B cell (primary cell): ENCODE measurements at regions not wholly inside any gene's neighbourhood (a gene's known extent, or its start where the extent isn't known, plus 50 kb on each side); places are given as distances from the start of the nearest gene placed in this dataset.
"Not testable (repeated sequence)": the region's sequence is repeated elsewhere in the genome, so short reads cannot be mapped to it uniquely, and the experiment has no call there.

Experiments used
- ATAC-seq: fragments of 200-7000 bp; cut with Tn5 transposase; one replicate; pipeline ENCODE4 v1.10.0; 2021; ENCODE audit warnings: low read depth, mild to moderate bottlenecking, moderate number of reproducible peaks, moderate library complexity
- CTCF ChIA-PET: fragments of 350-600 bp; sonication (Branson Sonifier 250); formaldehyde crosslinking; loops from one replicate; lab custom pipeline; 2021; ENCODE audit warnings: antibody characterized with exemption, inconsistent platforms; lab: Charles Lee
- POLR2A ChIA-PET: fragments of 350-600 bp; sonication (Branson Sonifier 250); formaldehyde crosslinking; loops from one replicate; lab custom pipeline; 2021; ENCODE audit warnings: antibody characterized with exemption; lab: Charles Lee
- DNase-seq: peaks from one replicate; pipeline ENCODE4 v3.0.0; 2013
- H2AFZ ChIP-seq: 2 replicates; pipeline ENCODE4 v1.6.1; 2012; ENCODE audit warnings: mild to moderate bottlenecking, low read depth, low read length; ENCODE audit not compliant: insufficient read depth, poor library complexity, severe bottlenecking
- H3K27ac ChIP-seq, 2 donors: 1 replicate in 1 of 2; 2 replicates in 1 of 2; pipeline ENCODE4 v1.5.1; 2012 to 2013; ENCODE audit warnings: low read length in 2 of 2, mild to moderate bottlenecking in 2 of 2, moderate library complexity in 1 of 2
- H3K27me3 ChIP-seq, 4 experiments: fragments of 200-600 bp in 1 of 4; sonication (generic) in 1 of 4; replicated peaks in 1 of 4; 1 replicate in 2 of 4; 2 replicates in 2 of 4; pipeline versions ENCODE4 v1.6.1 to v1.7.0; 2013 to 2016; ENCODE audit warnings: low read length in 3 of 4, mild to moderate bottlenecking in 2 of 4, mixed read lengths in 1 of 4, moderate library complexity in 1 of 4; ENCODE audit not compliant: insufficient read depth in 4 of 4, control insufficient read depth in 3 of 4; ENCODE audit errors: control extremely low read depth in 1 of 4
- H3K36me3 ChIP-seq, 2 experiments: replicated peaks in 1 of 2; 1 replicate in 1 of 2; 2 replicates in 1 of 2; pipeline versions ENCODE4 v1.6.1 to v1.7.1; 2013; ENCODE audit warnings: low read length in 1 of 2; ENCODE audit not compliant: insufficient read depth in 2 of 2, control insufficient read depth in 1 of 2; ENCODE audit errors: control extremely low read depth in 1 of 2, extremely low read depth in 1 of 2
- H3K4me1 ChIP-seq, 2 donors: fragments of 200-600 bp in 1 of 2; sonication (generic) in 1 of 2; 1 replicate in 1 of 2; 2 replicates in 1 of 2; pipeline versions ENCODE4 v1.5.1 to v1.6.1; 2013 to 2017; ENCODE audit warnings: low read length in 2 of 2; ENCODE audit not compliant: control insufficient read depth in 2 of 2, insufficient read depth in 2 of 2
- H3K4me2 ChIP-seq: replicated peaks from 2 replicates; pipeline ENCODE3; 2012; ENCODE audit warnings: mild to moderate bottlenecking, low read depth, low read length; ENCODE audit not compliant: poor library complexity, severe bottlenecking
- H3K4me3 ChIP-seq, 5 experiments: fragments of 200-600 bp in 1 of 5; sonication (generic) in 1 of 5; 1 replicate in 3 of 5; 2 replicates in 2 of 5; pipeline versions ENCODE4 v1.5.1 to v1.7.0; 2011 to 2016; ENCODE audit warnings: low read length in 4 of 5, mild to moderate bottlenecking in 4 of 5, low read depth in 2 of 5, control low read depth in 1 of 5, moderate library complexity in 1 of 5; ENCODE audit not compliant: insufficient read depth in 1 of 5; ENCODE audit errors: control extremely low read depth in 1 of 5, extremely low read depth in 1 of 5
- H3K79me2 ChIP-seq: fragments of 200-600 bp; sonication (generic); one replicate; pipeline ENCODE4 v1.6.0; 2016; ENCODE audit warnings: low read length; ENCODE audit not compliant: control insufficient read depth, insufficient read depth
- H3K9ac ChIP-seq: fragments of 200-600 bp; sonication (generic); 2 replicates; pipeline ENCODE4 v1.6.1; 2017; ENCODE audit warnings: mild to moderate bottlenecking, low read length, moderate library complexity
- H3K9me3 ChIP-seq, 3 donors: one replicate each; pipeline versions ENCODE4 v1.6.1 to v1.7.1; 2013; ENCODE audit warnings: low read length in 2 of 3; ENCODE audit not compliant: control insufficient read depth in 2 of 3, insufficient read depth in 1 of 3; ENCODE audit errors: control extremely low read depth in 1 of 3
- H4K20me1 ChIP-seq: 2 replicates; pipeline ENCODE4 v1.6.0; 2012; ENCODE audit warnings: mild to moderate bottlenecking, low read length; ENCODE audit not compliant: insufficient read depth, control insufficient read depth, poor library complexity, severe bottlenecking
- H3K27ac Mint-ChIP-seq: one replicate; pipeline ENCODE4 v1.8.0; 2021; ENCODE audit warnings: mixed read lengths
- H3K27me3 Mint-ChIP-seq: one replicate; pipeline ENCODE4 v1.8.0; 2021; ENCODE audit warnings: mixed read lengths
- H3K4me1 Mint-ChIP-seq: one replicate; pipeline ENCODE4 v1.8.0; 2021; ENCODE audit warnings: mixed read lengths
- H3K4me3 Mint-ChIP-seq: one replicate; pipeline ENCODE4 v1.8.0; 2021; ENCODE audit warnings: mixed read lengths
- H3K9me3 Mint-ChIP-seq: one replicate; pipeline ENCODE4 v1.8.0; 2022; ENCODE audit warnings: mixed read lengths; ENCODE audit not compliant: insufficient read depth
- CTCF ChIP-seq: fragments of 200-600 bp; IDR thresholded peaks from one replicate; pipeline ENCODE4 v1.8.0; 2022; ENCODE audit warnings: antibody characterized with exemption, mild to moderate bottlenecking
- EZH2 ChIP-seq: IDR thresholded peaks from 2 replicates; pipeline ENCODE4 v1.6.1; 2012; ENCODE audit warnings: borderline replicate concordance, low read depth, mild to moderate bottlenecking, moderate library complexity, low read length; ENCODE audit not compliant: insufficient read depth, poor library complexity, severe bottlenecking
- WGBS: methylation state at CpG from one replicate; pipeline ENCODE4 v1.1.5; 2013; ENCODE audit warnings: missing lambda C conversion rate; ENCODE audit not compliant: insufficient coverage; 5-methylcytosine and 5-hydroxymethylcytosine counted together
- intact Hi-C: fragments of 100-400 bp; cut with micrococcal nuclease; formaldehyde crosslinking; loops from one replicate; pipeline ENCODE4 v1.10.0; 2022

DNA sequence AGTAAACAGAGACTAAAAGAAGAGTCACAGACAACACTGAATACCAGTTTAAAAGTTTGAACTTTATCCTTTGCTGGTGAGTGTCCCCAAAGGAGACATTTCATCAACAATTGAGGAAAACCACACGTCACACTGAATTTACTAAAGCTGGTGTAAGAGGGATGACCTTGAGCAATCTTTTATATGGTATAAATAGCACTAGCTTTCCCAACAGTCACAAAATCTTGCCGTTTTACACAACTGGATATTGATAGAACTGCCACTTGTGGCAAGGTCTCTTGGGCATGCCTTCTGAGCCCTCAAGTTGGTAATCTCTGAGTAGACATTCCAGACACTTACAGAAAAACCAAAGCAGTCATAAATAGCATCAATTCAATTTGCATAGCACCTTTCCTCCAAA lies 311.5 kb upstream of the TARS1 start:
- H3K4me3 Mint-ChIP-seq = no peak overlapping the region
- H3K27me3 Mint-ChIP-seq = no peaks in the 10 kb centered on the region
- Histone ChIP-seq H3K4me2 (no peak overlapping the region), H3K4me1 (no peaks in the 10 kb centered on the region), H2AFZ (no peak overlapping the region), H3K27me3 (no peaks in the 10 kb centered on the region), H3K36me3 (no peaks in the 10 kb centered on the region), H3K9ac (no peak overlapping the region), H3K27ac (no peak overlapping the region), H3K4me3 (no peak overlapping the region), H3K9me3 (peaks cover 0 to 12% (median 0%) of the 10 kb centered on the region in 3 donors), H4K20me1 (no peaks in the 10 kb centered on the region), H3K79me2 (no peaks in the 10 kb centered on the region)
- H3K9me3 Mint-ChIP-seq = peaks cover 13% of the 10 kb centered on the region
- H3K4me1 Mint-ChIP-seq = no peaks in the 10 kb centered on the region
- no peak overlapping the region for H3K27ac Mint-ChIP-seq
- ATAC-seq (no peak), DNase-seq (no peak)
- POLR2A ChIA-PET = no interaction called here
- CTCF ChIA-PET = no interaction called here
- TF ChIP-seq EZH2 (no peak), CTCF (no peak)
- intact Hi-C loops = no loop called here
- WGBS = 50% methylated on average over 1 of the region's 2 CpGs

GRCh38 chr5:33136785-33137184 lies 304.0 kb upstream of the TARS1 start:
- ChIA-PET POLR2A (no interaction called here), CTCF (no interaction called here)
- Histone ChIP-seq H2AFZ (no peak overlapping the region), H4K20me1 (no peaks in the 10 kb centered on the region), H3K27me3 (no peaks in the 10 kb centered on the region), H3K4me2 (no peak overlapping the region), H3K27ac (no peak overlapping the region), H3K36me3 (no peaks in the 10 kb centered on the region), H3K9me3 (peaks cover 0 to 18% (median 17%) of the 10 kb centered on the region in 3 donors), H3K4me1 (no peaks in the 10 kb centered on the region), H3K9ac (no peak overlapping the region), H3K79me2 (no peaks in the 10 kb centered on the region), H3K4me3 (no peak overlapping the region)
- peaks cover 6% of the 10 kb centered on the region for H3K9me3 Mint-ChIP-seq
- no peak for ATAC-seq
- intact Hi-C loops = no loop called here
- no peak for DNase-seq
- WGBS = no CpG with 5 or more reads among the region's 1 CpG
- TF ChIP-seq CTCF (no peak), EZH2 (no peak)
- H3K27me3 Mint-ChIP-seq = no peaks in the 10 kb centered on the region
- no peak overlapping the region for H3K4me3 Mint-ChIP-seq
- H3K27ac Mint-ChIP-seq = no peak overlapping the region
- H3K4me1 Mint-ChIP-seq = no peaks in the 10 kb centered on the region

- H3K9ac ChIP-seq, H3K79me2 ChIP-seq, H2AFZ ChIP-seq, H3K27ac Mint-ChIP-seq, CTCF ChIA-PET, POLR2A ChIA-PET, H4K20me1 ChIP-seq, H3K36me3 ChIP-seq, DNase-seq, intact Hi-C loops, ATAC-seq, H3K27ac ChIP-seq, H3K27me3 ChIP-seq, H3K4me3 Mint-ChIP-seq, H3K4me1 ChIP-seq, H3K4me1 Mint-ChIP-seq, H3K9me3 Mint-ChIP-seq, H3K4me2 ChIP-seq, H3K27me3 Mint-ChIP-seq, H3K4me3 ChIP-seq: not testable (repeated sequence)
- H3K9me3 ChIP-seq = peaks cover 0 to 18% (median 14%) of the 10 kb centered on the region in 3 donors
- WGBS = no CpG with 5 or more reads among the region's 4 CpGs
Measured at GRCh38 chr5:33138145-33138544, 302.6 kb upstream of the TARS1 start.
